ENCODE measurements at regions not wholly inside any gene's neighbourhood (a gene's known extent, or its start where the extent isn't known, plus 50 kb on each side); places are given as distances from the start of the nearest gene placed in this dataset.

GRCh38 chr3:43786526-43787305, 96.0 kb downstream of the ABHD5 start:
- H3K9me3 ChIP-seq = peaks cover 0 to 6% (median 0%) of the 10 kb centered on the region in 4 donors
- no peaks in the 10 kb centered on the region for H3K36me3 ChIP-seq
- H3K27ac ChIP-seq = no peak overlapping the region
- WGBS, 5 donors = 57 to 74% (median 72%) methylated on average over 9 of the region's 9 CpGs
- H3K4me1 ChIP-seq = no peaks in the 10 kb centered on the region
- no peak for DNase-seq
- intact Hi-C loops (cut with DNase I; ENCODE audit: low total_unique reads) = no loop called here
- TF ChIP-seq POLR2A (IDR thresholded peaks at IDR 0.05) = no peak
- no peak for TF ChIP-seq CTCF (IDR thresholded peaks at IDR 0.05)
- TF ChIP-seq POLR2AphosphoS5 (IDR thresholded peaks at IDR 0.05) = no peak
- TF ChIP-seq EP300 (IDR thresholded peaks at IDR 0.05) = no peak
- no peak overlapping the region for H3K4me3 ChIP-seq
- peaks cover 0 to 7% (median 0%) of the 10 kb centered on the region in 3 donors for H3K27me3 ChIP-seq

GRCh38 chr3:43787330-43787729, 96.6 kb downstream of the ABHD5 start:
- H3K9me3 ChIP-seq = peaks cover 0 to 6% (median 0%) of the 10 kb centered on the region in 4 donors

GRCh38 chr3:43789028-43789427, 98.3 kb downstream of the ABHD5 start:
- DNase-seq = no peak
- no peaks in the 10 kb centered on the region for H3K36me3 ChIP-seq
- intact Hi-C loops (cut with DNase I; ENCODE audit: low total_unique reads) = no loop called here
- peaks cover 0 to 7% (median 0%) of the 10 kb centered on the region in 3 donors for H3K27me3 ChIP-seq
- no peaks in the 10 kb centered on the region for H3K4me1 ChIP-seq
- no peak overlapping the region for H3K4me3 ChIP-seq
- no peak overlapping the region for H3K27ac ChIP-seq
- TF ChIP-seq EP300 (IDR thresholded peaks at IDR 0.05) = no peak
- TF ChIP-seq POLR2AphosphoS5 (IDR thresholded peaks at IDR 0.05) = no peak
- no peak for TF ChIP-seq POLR2A (IDR thresholded peaks at IDR 0.05)
- TF ChIP-seq CTCF (IDR thresholded peaks at IDR 0.05) = no peak
- WGBS, 5 donors = 67 to 90% (median 83%) methylated on average over 1 of the region's 1 CpG
- H3K9me3 ChIP-seq = peaks cover 0 to 5% (median 0%) of the 10 kb centered on the region in 4 donors

More at GRCh38 chr3:43787330-43787729, 96.6 kb downstream of the ABHD5 start:
- TF ChIP-seq EP300 (IDR thresholded peaks at IDR 0.05) (no peak), CTCF (IDR thresholded peaks at IDR 0.05) (no peak), POLR2A (IDR thresholded peaks at IDR 0.05) (no peak), POLR2AphosphoS5 (IDR thresholded peaks at IDR 0.05) (no peak)
- no peak for DNase-seq
- Histone ChIP-seq H3K27me3 (peaks cover 0 to 7% (median 0%) of the 10 kb centered on the region in 3 donors), H3K27ac (no peak overlapping the region), H3K4me3 (no peak overlapping the region), H3K4me1 (no peaks in the 10 kb centered on the region), H3K36me3 (no peaks in the 10 kb centered on the region)
- intact Hi-C loops (cut with DNase I; ENCODE audit: low total_unique reads) = no loop called here
- WGBS, 5 donors = 76 to 87% (median 83%) methylated on average over 3 of the region's 3 CpGs

- Histone ChIP-seq H3K36me3 (no peaks in the 10 kb centered on the region), H3K27me3 (peaks cover 0 to 7% (median 0%) of the 10 kb centered on the region in 3 donors), H3K4me3 (no peak overlapping the region), H3K4me1 (no peaks in the 10 kb centered on the region), H3K27ac (no peak overlapping the region), H3K9me3 (no peaks in the 10 kb centered on the region)
- no peak for DNase-seq
- TF ChIP-seq POLR2AphosphoS5 (IDR thresholded peaks at IDR 0.05) (no peak), POLR2A (IDR thresholded peaks at IDR 0.05) (no peak), CTCF (IDR thresholded peaks at IDR 0.05) (no peak), EP300 (IDR thresholded peaks at IDR 0.05) (no peak)
- intact Hi-C loops (cut with DNase I; ENCODE audit: low total_unique reads) = no loop called here
- WGBS, 5 donors = 71 to 77% (median 74%) methylated on average over 5 of the region's 5 CpGs
These were observed 99.3 kb downstream of the ABHD5 start for GRCh38 chr3:43790060-43790459.

Measured in stomach (tissue), 8 donors.